Stimulated activated CD8-positive, alpha-beta memory T cell treated with anti-CD3 and anti-CD28 coated beads, Interleukin-12 subunit alpha, Interleukin-12 subunit beta, amount 100 ng/mL, for 24 hours (primary cell): ENCODE measurements at regions not wholly inside any gene's neighbourhood (a gene's known extent, or its start where the extent isn't known, plus 50 kb on each side); places are given as distances from the start of the nearest gene placed in this dataset.
"Not testable (repeated sequence)": the region's sequence is repeated elsewhere in the genome, so short reads cannot be mapped to it uniquely, and the experiment has no call there.

Source experiments
- DNase-seq: peaks from one replicate; pipeline ENCODE4 v3.0.0-alpha.2; 2020; ENCODE audit errors: extremely low read depth

DNA sequence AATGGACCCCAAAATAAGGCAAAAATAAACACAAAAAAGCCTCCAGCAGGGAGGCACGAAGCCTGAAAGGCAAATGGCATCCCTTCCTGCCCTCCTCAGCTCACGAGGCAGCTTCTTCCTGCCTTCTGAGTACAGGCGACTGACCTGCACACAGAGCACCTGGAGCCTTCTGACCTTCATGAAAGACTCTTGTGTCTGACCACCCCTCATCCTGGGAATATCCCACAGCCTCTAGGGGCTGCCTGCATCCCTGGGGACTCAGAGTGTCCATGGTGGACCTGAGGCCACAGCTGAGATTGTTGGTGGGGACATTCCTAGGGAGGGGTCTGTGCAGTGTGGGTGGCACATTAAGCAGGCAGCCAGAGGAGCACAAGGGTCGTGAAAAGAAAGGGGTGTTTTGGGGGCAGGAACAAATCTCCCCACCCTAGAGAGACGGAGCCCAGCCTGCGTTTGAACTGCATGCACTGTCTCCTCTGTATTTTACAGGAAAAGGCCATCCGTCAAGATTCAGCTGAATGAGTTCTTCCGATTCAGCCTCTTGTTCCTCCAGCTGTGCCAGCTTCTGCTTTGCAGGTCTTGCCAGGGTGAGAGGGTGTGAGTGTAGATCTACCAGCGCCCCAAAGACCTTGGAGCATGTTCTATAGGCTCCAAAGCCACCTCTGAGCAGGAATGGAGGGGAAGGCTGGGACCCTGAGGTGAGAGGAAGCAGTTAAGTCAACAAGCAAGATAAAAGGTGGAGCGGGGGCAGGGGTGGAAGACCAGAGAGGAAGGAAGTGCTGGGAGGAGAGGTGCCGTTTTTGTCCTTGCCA, 80.4 kb upstream of the MEF2A start:
- DNase-seq = no peak

DNA sequence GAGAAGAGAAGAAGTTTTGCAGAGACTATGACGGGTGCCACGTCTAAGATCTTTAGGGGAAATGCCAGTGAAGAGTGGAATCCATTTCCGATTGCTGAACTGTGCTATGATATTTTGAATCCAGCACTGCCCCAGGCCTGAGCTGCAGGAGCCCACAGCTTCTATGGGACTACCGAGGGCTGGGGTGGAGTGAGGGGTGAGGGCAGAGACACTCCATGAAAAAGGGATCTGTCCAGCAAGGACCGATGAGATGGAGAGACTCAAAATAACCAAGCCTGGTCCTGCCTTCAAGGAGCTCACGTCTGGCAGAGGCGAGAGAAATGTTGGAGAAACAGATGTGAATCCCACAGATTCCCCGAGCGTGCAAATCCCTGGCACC, 79.8 kb upstream of the MEF2A start:
- no peak for DNase-seq

DNA sequence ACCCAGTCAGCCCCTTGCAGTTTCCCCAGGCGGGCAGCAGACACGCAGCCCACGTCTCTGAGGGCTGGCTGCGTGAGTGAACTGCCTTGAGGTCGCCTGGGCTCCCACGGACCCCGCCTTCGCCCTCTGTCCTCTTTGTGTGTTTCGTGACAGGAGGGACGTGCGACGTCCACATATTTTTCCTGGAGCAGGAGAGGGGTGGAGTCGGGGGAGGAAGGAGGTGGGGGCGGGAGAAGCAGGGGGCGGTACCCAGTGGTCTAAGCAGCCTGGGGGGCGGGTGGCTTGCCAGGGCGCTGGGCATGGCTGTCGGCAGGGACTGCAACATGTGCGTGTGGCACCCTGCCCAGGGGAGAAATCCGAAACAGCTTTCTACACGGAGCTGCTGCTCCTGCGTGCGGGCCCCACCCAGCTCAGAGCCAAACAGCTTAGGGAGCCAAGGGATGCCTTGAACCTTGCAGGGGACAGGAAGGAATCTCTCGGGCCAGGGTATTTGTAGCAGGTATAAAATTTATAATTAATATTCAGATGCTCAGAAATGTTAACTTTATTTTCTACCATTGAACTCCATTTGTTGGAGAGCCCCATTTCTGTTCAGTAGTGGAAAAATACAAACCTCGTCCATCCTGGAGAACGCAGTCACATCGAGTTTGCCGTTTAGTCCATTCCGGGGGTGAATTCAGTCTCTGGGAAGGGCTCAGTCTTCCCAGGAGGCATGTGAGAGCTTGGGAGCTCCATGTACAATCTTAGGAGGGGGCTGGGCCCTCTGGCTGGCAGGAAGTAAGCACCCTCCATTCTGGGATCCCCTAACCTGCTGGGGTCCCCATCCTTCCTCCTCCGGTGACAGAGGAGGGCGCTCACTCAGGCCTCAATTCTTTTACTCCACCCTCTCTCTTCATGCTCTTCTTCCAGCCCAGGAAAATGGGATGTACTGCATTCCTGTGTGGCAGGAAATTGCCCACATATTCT, 79.1 kb upstream of the MEF2A start:
- no peak for DNase-seq

DNA sequence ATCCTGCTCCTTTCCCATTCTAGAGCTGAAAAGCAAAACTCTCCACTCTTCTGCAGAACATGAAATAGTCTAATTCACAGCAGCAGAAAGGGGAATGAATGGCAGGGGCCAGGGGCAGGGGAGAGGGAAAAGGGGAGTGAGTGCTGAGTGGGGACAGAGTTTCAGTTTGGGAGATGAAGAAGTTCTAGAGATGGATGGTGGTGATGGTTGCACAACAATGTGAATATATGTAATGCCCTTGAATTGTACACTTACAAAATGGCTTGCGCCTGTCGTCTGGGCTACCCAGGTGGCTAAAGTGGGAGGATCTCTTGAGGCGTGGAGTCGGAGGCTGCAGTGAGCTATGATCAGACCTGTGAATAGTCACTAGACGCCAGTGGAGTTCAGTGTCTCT, 78.5 kb upstream of the MEF2A start:
- no peak for DNase-seq

DNA sequence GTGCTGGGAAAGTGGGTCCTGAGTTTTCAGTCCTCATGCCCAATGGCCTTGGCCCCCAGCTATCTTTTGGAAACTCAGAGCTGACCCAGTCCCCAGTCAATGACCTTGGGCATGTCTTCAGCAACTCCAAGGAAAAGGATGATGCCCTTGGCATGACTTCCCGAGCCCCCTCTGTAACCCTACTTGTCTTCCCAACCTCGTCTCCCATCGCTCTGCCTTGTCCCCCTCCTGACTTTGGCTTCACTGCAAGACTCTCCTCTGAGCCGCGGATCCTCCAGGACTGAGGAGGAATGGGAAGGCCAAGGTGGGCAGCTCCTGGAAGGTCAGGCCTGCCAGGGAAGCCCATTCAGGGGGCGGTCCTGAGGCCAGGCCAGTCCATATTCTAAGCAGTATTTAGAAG, 73.5 kb upstream of the MEF2A start:
- no peak for DNase-seq

DNA sequence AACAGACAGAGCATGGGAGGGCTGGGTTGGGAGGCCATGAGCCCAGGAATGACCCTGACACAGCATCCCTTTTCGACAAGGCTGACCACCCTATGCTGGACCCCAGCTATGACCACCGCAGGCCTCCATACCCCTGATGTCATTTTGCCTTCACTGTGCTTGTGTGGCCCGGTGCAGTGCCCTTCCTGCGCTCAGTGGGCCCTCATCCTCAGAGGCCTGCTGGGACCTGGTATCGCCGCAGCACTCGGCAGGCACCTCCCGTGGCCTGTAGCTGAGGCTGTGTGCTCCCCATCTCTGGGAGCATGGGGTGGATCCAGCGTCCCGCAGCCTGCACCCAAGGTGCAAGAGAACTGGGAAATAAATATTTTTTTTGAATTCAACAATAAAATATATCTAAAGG, 73.1 kb upstream of the MEF2A start:
- DNase-seq = no peak

DNA sequence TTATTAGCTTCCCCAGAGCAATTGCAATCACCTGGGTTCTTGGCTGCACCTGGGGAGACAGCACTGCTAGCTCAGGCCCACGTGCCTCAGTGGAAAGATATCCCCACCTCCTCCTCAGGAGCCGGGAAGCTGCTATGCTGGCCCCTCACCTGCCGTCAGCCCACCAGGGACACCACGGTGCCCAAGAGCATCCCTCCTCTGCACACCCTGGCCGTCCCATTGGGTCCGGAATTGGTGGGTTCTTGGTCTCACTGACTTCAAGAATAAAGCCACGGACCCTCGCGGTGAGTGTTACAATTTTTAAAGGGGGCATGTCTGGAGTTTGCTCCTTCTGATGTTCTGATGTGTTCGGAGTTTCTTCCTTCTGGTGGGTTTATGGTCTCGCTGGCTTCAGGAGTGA, 72.3 kb upstream of the MEF2A start:
- DNase-seq = no peak

DNA sequence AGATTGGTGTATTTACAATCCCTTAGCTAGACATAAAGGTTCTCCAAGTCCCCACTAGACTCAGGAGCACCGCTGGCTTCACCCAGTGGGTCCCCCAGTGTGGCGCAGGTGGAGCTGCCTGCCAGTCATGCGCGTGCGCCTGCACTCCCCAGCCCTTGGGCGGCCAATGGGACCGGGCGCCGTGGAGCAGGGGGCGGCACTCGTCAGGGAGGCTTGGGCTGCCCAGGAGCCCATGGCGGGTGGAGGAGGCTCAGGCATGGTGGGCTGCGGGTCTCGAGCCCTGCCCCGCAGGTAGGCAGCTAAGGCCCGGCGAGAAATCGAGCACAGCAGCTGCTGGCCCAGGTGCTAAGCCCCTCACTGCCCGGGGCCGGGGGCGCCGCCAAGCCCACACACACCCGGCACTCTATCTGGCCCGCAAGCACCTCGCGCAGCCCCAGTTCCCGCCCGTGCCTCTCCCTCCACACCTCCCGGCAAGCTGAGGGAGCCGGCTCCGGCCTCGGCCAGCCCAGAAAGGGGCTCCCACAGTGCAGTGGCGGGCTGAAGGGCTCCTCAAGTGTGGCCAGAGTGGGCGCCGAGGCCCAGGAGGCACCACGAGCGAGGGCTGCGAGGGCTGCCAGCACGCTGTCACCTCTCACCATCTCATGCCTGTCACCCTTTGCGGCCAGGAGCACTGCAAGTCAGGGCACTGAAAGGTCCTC, 71.1 kb upstream of the MEF2A start:
- not testable (repeated sequence) for DNase-seq

DNA sequence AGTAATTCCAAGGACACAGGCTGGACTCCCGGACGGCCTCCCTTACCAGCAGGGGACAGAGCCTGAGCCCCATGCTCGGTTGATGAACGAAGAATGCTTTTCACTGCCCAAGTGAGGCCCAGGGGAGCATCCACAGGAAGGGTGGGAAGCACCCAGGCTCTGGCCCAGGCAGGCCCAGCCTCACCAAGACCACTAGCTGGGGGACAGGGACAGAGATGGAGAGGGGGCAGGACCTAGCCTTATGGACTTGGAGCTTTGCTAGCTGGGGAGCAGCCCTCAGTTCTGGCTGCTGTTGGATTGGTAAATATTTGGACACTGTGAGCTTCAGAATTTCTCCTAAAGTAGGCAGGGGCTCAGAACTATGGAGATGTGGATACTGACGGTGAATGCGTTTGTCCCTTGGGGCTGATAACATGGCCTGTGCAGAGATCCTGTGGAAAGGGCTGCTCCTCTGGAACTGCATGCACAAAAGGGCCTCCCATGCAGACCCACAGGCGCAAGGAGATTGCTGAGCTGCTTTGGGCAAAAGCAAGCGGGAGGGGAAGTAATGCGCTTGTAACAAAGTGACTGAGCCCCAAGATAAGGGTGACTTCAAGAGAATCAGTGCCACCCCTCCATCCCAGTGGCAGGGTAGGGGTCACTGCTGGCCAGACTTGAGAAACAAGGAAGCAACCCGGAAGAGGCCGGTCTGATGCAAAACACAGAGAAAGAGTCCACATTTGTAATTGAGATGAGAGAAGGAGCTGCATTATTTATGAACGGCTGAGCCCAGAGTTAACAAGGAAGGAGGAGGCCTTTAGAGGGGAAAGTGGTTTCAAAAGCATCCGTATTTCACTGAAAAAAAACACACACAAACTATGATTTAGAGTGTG, 70.1 kb upstream of the MEF2A start:
- no peak for DNase-seq

DNA sequence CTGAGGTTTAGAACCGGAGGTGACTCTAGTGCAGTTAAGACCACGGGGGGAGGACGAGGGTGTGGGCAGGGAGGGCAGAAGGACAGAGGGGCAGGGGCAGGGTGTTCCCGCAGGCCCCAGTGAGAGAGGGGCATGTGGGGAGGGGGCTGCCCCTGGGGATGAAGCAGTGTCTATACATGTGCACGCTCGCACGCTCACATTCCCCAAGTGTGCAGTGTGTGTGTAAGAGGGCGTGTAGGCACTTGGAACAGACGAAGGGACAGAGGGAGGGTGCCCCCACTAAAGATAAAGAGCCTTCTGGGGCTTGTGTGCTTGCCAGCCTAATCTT, 69.5 kb upstream of the MEF2A start:
- DNase-seq = no peak

DNA sequence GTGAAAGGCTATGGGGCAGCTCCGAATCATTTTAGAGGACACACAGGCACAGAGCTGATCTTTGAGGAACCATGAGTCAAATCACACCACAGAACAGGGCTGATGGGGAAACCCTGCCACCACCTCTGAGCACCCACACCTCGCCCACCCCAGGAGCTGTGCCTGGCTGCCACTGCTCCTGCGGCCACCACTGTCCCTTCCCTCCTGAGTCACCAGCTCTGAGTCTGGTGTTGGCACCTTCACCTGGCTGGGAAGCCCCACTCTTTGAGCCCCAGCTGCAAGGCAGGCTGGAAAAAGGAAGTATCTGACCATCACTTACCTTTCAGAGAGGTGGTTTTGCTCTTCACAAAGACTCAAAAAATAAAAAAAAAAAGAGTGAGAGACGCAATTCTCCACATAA, 63.6 kb upstream of the MEF2A start:
- DNase-seq = no peak

DNA sequence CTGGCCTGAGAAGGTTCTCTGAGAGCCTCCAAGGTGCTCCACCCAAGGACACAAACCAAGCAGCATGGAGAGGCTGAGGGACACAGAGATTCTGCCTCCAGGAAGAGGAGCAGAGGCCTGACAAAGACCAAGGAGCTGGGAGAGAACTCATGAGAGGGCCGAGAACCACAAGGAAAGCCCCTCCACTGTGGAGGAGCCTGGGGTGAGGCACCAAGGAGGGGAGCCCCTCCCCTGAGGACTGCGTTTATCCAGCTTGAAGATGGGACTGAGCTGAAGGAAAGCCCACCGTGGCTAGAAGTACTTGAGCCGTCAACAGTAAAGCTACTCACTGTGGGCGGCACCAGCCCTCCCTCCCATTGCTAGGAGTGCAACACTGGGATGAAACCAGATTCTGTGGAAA, 63.1 kb upstream of the MEF2A start:
- DNase-seq = no peak

DNA sequence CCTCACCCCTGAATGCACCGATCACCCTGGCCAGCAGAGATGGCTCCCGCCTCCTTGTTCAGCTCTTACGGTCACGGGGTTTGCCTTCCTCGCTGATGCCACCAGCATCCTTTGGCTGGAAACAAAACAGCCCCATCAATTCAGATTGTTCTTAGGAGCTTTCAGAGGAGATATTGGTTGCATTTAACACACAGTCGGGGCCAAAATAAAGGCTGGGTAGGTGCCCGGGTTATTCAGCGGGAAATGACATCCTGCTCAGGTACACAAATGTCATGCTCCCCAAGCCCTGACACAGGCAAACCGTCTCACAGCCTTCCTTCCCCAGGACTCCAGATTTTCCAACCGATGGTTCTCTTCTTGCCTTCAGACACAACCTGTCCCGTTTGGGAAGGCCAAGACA, 62.4 kb upstream of the MEF2A start:
- no peak for DNase-seq

DNA sequence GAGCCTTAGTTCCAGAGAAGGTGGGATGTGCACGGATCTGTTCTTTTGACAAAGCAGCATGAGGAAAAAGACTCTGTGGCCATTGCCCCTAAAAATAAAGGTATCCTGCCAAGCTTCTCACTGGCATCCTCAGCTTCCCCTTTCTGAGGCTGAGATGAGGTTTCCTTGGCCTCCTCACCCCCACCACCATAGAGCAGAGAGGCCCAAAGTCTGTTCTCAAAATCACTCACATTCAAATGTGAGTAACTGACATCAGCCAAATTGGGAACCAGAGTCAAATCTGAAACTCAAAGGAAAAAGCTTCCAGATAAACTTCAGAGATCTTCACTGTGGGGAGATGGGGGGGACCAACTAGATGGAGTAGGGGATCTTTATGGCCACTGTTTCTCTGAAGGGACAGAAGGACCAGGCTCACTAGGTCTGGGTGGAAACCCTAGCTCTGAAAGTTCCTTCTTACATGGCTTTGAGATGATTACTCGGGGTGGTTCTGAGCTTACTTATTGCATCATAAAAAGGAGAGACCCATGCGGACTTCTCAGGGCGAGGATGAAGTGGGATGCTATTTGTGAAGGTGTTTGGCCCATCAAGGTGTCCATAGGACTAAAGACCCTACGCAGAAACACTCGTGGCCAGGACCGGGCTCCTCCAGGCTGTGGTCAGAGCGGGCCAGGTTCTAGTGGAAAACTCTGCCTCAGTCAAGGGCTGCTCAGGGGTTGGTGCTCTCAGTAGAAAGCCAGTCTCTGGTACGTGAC, 61.5 kb upstream of the MEF2A start:
- DNase-seq = no peak

DNA sequence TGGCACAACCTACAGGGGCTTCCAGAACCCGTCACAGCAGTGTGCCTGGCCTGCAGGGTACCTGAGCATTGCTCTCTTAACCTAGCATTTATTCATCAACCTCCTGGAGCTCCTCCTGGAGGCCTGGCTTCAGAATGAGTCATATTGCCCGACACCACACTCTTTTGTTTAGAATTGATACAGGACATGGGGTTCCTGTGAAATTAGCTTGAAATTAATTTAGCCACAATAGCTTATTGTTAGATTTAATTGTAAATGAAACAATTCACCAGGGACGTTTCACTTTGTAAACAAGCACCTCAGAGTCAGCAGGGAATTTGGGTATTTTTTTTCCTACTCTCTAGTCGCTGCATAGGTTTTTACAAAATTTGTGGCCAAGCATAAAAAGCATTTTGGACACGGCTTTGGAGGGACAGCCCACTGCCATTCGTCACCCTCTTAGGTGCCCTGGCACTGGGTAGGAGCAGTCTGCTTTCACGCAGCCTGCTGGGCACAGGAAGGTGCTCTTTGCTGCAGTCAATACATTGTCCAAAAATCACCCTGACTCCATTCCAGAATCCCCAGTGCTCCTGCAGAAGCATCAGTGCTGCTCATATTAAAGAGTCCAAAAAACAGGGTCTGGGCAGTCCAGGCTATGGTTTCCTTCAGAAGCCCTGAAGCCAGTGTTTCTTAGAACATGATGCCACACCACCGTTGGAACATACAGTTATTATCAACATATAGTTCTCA, 60.8 kb upstream of the MEF2A start:
- no peak for DNase-seq

DNA sequence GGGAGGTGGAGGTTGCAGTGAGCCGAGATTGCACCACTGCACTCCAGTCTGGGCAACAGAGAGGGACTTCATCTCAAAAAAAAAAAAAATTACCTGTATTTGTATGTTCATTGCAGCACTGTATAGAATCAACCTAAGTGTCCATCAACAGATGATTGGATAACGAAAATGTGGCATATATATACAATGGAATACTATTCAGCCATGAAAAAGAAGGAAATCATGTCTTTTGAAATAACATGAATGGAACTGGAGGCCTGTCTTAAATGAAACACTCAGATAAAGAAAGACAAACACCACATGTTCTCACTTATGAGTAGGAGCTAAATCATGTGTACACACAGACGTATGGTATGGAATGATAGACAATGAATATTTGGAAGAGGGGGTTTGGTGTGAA, 59.4 kb upstream of the MEF2A start:
- DNase-seq = no peak

DNA sequence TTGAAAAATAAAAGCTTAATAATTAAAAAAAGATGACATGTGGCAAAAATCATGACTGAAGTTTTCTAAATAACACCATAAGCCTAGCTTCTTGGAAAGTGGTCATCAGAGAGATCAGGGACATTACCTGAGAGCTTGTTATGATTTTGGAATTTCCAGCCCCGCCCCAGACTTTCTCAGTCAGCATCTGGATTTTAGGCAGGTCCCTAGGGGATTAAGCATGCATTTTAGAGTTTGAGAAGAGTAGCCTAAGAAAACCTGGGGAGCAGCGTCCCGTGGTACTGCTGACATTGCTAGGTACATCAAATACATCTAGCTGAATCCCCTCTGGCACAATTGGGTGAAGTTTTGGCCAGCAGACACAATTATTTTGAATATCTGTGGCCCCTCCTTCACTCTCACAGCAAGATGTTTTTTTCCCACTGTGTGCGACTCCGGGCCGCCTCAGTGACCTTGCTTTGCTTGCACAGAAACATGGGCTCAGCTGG, 58.7 kb upstream of the MEF2A start:
- no peak for DNase-seq

DNA sequence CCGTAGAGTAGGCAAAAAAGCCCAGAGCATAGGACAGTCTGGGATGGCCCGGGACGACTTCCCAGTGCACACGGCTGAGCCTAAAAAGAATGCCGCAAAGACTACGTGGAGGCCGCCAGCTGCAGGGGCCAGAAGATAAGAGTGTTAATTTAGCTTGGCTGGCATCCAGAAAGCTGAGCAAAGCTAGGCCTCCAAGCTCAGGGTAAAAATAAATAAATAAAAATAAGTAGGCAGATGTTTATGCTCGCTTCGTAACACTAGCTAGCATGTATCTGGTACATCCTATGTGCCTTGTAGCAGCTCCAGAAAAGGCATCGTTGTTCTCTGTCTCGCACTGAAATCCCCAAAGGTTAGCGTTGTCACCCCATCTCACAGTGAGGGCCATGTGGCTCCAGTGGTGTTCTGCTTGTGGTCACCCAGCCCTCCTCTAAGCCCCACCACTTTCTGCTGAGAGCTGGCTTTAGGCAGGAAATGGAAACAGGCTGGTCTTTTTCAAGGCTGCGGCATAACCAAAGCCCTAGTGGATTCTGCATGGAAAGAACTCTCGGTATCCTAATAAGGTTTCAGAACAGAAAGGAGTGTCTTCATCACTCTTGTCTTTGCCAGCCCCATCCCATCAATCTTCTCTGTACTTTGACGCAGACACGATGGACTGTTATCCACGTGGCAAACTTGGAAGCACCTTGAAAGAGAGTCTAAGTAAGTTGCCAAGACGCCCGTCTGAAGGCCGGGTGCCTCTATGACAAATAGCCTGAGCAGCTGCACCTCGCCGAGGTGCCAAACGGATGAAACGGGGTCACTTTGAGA, 58.1 kb upstream of the MEF2A start:
- DNase-seq = no peak

DNA sequence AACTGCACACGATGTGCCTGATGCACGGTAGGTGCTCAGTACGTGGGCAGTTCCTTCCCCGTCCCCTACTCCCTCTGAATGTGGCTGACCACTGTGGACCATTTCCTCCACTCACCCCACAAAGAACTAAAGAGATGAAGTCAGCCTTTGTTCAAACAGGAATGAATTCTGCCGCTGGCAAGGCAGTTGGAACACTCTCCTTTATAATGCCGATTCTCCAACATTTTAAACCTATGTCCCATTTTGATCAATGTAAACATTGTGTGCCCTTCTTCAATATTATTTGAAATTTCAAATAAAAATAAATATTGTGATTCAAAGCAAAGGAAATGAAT, 57.5 kb upstream of the MEF2A start:
- DNase-seq = no peak
